ENCODE measurements at regions not wholly inside any gene's neighbourhood (a gene's known extent, or its start where the extent isn't known, plus 50 kb on each side); places are given as distances from the start of the nearest gene placed in this dataset.

DNA sequence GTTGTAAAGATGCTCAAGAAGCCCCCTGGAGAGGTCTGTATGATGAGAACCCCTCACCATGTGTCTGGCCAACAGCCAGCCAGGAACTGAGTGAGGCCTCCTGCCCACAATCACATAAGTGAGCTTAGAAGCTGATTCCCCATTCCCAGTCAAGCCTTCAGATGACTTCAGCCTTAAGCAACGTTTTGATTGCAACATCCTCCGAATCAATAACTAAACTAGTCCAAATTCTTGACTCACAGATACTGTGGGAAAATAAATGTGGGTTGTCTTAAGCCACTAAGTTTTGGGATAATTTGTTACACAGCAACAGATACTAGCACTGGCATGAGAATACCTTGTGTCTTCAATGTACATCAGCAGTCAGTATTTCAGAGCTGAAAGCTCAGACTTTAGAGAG, 54.5 kb upstream of the HS3ST4 start:
- FAIRE-seq (no peak), DNase-seq (ENCODE audit: insufficient read length) (no peak)
- TF ChIP-seq TAF1 (IDR thresholded peaks at IDR 0.05; ENCODE audit: borderline replicate concordance, low read depth, low read length) = no peak
- TF ChIP-seq POLR2AphosphoS5 (IDR thresholded peaks at IDR 0.05; ENCODE audit: low read depth, low read length) = no peak
- TF ChIP-seq POLR2A (IDR thresholded peaks at IDR 0.05; ENCODE audit: low read depth, low read length) = no peak

- no peak for DNase-seq (ENCODE audit: insufficient read length)
- FAIRE-seq = no peak
- TF ChIP-seq TAF1 (IDR thresholded peaks at IDR 0.05; ENCODE audit: borderline replicate concordance, low read depth, low read length) = no peak
- no peak for TF ChIP-seq POLR2AphosphoS5 (IDR thresholded peaks at IDR 0.05; ENCODE audit: low read depth, low read length)
- no peak for TF ChIP-seq POLR2A (IDR thresholded peaks at IDR 0.05; ENCODE audit: low read depth, low read length)
These were observed 55.1 kb upstream of the HS3ST4 start for GRCh38 chr16:25636662-25637061.

GRCh38 chr16:25635454-25635853, 56.3 kb upstream of the HS3ST4 start:
- TF ChIP-seq POLR2AphosphoS5 (IDR thresholded peaks at IDR 0.05; ENCODE audit: low read depth, low read length) (no peak), POLR2A (IDR thresholded peaks at IDR 0.05; ENCODE audit: low read depth, low read length) (no peak), TAF1 (IDR thresholded peaks at IDR 0.05; ENCODE audit: borderline replicate concordance, low read depth, low read length) (no peak)
- no peak for FAIRE-seq
- no peak for DNase-seq (ENCODE audit: insufficient read length)

DNA sequence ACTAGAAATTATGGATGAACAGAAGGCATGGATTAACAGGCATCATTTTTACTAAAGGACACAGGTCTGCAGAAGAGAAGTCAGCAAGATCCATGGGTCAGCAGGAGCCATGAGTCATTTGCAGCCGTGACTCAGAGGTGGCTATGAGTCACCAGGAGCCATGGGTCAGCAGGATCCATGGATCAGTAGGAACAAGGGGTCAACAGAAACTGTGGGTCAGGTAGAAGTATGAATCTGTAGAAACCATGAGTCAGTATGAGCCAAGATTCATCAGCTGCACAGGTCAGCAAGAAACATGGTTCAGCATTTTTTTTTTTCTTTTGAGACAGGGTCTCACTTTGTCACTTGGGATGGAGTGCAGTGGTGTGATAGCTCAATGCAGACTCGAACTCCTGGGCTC, 58.2 kb upstream of the HS3ST4 start:
- FAIRE-seq (no peak), DNase-seq (ENCODE audit: insufficient read length) (no peak)
- TF ChIP-seq POLR2A (IDR thresholded peaks at IDR 0.05; ENCODE audit: low read depth, low read length) (no peak), POLR2AphosphoS5 (IDR thresholded peaks at IDR 0.05; ENCODE audit: low read depth, low read length) (no peak), TAF1 (IDR thresholded peaks at IDR 0.05; ENCODE audit: borderline replicate concordance, low read depth, low read length) (no peak)

DNA sequence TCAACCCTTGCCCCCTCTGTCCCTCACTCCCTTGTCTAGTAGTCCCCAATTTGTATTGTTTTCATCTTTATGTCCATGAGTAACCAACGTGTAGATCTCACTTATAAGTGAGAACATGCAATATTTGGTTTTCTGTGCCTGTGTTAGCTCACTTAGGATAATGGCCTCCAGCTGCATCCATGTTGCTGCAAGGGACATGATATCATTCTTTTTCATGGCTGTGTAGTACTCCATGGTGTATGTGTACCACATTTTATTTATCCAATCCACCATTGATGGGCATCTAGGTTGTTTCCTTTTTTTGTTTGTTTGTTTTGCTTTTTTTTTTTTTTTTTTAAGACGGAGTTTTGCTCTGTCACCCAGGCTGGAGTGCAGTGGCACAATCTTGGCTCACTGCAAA, 63.0 kb upstream of the HS3ST4 start:
- FAIRE-seq = no peak
- TF ChIP-seq POLR2AphosphoS5 (IDR thresholded peaks at IDR 0.05; ENCODE audit: low read depth, low read length) = no peak
- TF ChIP-seq TAF1 (IDR thresholded peaks at IDR 0.05; ENCODE audit: borderline replicate concordance, low read depth, low read length) = no peak
- no peak for TF ChIP-seq POLR2A (IDR thresholded peaks at IDR 0.05; ENCODE audit: low read depth, low read length)
- DNase-seq (ENCODE audit: insufficient read length) = no peak

DNA sequence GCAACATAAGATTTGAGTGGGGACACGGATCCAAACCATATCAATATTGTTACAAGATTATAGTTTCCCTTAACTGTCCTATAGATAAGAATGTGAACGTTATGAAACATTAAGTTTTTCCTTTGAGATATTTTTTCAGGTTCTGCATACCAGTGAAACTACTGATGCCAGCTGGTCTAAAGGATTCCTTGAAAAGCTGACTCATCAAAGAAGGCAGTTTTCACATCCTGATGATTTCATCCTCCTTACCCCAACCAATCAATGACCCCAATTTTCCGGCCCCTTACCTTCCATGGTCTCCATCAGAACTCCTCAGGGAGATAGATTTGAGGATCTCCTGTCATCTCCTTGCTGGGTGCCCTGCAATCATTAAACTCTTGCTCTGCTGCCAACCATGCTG, 64.1 kb upstream of the HS3ST4 start:
- FAIRE-seq = no peak

GRCh38 chr16:25626172-25626571, 65.6 kb upstream of the HS3ST4 start:
- TF ChIP-seq TAF1 (IDR thresholded peaks at IDR 0.05; ENCODE audit: borderline replicate concordance, low read depth, low read length) = no peak
- no peak for TF ChIP-seq POLR2A (IDR thresholded peaks at IDR 0.05; ENCODE audit: low read depth, low read length)
- TF ChIP-seq POLR2AphosphoS5 (IDR thresholded peaks at IDR 0.05; ENCODE audit: low read depth, low read length) = no peak

More for the DNA sequence above, 64.1 kb upstream of the HS3ST4 start:
- no peak for TF ChIP-seq POLR2A (IDR thresholded peaks at IDR 0.05; ENCODE audit: low read depth, low read length)
- TF ChIP-seq POLR2AphosphoS5 (IDR thresholded peaks at IDR 0.05; ENCODE audit: low read depth, low read length) = no peak
- no peak for TF ChIP-seq TAF1 (IDR thresholded peaks at IDR 0.05; ENCODE audit: borderline replicate concordance, low read depth, low read length)
- DNase-seq (ENCODE audit: insufficient read length) = no peak

DNA sequence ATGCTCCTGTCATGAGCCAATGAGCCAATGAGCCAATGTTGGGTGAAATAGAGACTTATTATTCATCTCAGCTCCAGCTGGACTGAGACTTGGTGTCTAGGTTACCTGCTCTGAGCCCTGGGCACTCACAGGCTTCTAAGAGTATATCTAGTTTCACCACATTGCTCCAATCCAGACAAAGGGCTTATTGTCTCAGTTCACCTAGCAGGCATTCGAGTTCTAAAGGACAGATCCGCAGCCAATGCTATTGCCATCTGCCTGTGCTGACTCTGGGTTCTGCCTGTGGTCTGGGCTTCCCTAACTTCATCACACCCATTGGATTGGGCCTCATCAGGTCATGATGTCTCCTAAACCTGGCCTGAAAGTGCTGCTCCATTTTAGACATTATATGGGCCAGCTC, 66.1 kb upstream of the HS3ST4 start:
- no peak for DNase-seq (ENCODE audit: insufficient read length)
- TF ChIP-seq TAF1 (IDR thresholded peaks at IDR 0.05; ENCODE audit: borderline replicate concordance, low read depth, low read length) (no peak), POLR2AphosphoS5 (IDR thresholded peaks at IDR 0.05; ENCODE audit: low read depth, low read length) (no peak), POLR2A (IDR thresholded peaks at IDR 0.05; ENCODE audit: low read depth, low read length) (no peak)
- FAIRE-seq = no peak

More at GRCh38 chr16:25626172-25626571, 65.6 kb upstream of the HS3ST4 start:
- no peak for DNase-seq (ENCODE audit: insufficient read length)
- FAIRE-seq = no peak

DNA sequence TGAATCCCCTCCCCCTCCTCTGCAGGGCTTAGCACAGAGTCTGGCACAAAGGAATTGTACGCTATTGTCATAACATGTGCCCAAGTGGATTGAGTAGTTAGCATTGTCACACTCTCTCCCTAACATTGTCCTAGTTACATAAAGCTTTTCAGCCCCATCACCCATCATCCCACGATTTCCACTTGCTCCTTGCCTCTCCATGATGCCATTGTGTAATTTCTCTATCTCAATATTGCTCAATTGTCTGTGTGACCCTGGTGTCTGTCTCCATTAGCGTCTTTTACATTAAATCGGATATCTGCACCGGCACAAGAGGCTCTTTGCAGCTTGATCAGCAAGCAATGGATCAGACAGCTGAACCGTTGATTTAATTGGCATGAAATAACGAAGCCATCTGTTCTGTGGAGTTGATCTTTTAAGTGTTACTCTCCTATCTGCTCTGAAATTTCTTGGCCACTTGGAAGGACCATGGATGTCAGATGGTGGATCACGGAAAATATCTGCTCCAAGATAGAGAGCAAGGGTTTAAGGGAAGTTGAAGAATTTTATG, 77.0 kb upstream of the HS3ST4 start:
- FAIRE-seq = no peak
- TF ChIP-seq TAF1 (IDR thresholded peaks at IDR 0.05; ENCODE audit: borderline replicate concordance, low read depth, low read length) (no peak), POLR2AphosphoS5 (IDR thresholded peaks at IDR 0.05; ENCODE audit: low read depth, low read length) (no peak), POLR2A (IDR thresholded peaks at IDR 0.05; ENCODE audit: low read depth, low read length) (no peak)
- no peak for DNase-seq (ENCODE audit: insufficient read length)

GRCh38 chr16:25613931-25614330, 77.8 kb upstream of the HS3ST4 start:
- TF ChIP-seq POLR2A (IDR thresholded peaks at IDR 0.05; ENCODE audit: low read depth, low read length) = no peak
- no peak for TF ChIP-seq POLR2AphosphoS5 (IDR thresholded peaks at IDR 0.05; ENCODE audit: low read depth, low read length)
- no peak for TF ChIP-seq TAF1 (IDR thresholded peaks at IDR 0.05; ENCODE audit: borderline replicate concordance, low read depth, low read length)
- FAIRE-seq = no peak
- DNase-seq (ENCODE audit: insufficient read length) = no peak

GRCh38 chr16:25608002-25608401, 83.8 kb upstream of the HS3ST4 start:
- TF ChIP-seq POLR2A (IDR thresholded peaks at IDR 0.05; ENCODE audit: low read depth, low read length) (no peak), POLR2AphosphoS5 (IDR thresholded peaks at IDR 0.05; ENCODE audit: low read depth, low read length) (no peak), TAF1 (IDR thresholded peaks at IDR 0.05; ENCODE audit: borderline replicate concordance, low read depth, low read length) (no peak)
- DNase-seq (ENCODE audit: insufficient read length) = no peak
- no peak for FAIRE-seq

DNA sequence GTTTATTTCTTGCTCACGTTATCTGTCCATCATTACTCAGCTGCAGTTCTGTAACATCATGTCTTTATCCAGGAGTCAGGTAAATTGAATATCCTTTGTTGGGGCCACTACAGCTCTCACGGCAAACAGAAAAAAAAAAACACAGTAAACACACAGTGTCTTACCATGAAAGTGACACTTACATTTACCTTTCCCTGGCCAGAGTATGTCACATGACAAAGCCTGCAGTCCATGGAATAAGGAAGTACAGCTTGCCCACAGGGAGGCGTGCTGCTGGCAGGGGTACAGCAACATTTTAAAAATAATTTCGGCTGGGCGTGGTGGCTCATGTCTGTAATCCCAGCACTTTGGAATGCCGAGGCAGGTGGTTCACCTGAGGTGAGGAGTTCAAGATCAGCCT, 85.7 kb upstream of the HS3ST4 start:
- DNase-seq (ENCODE audit: insufficient read length) (no peak), FAIRE-seq (no peak)
- TF ChIP-seq POLR2AphosphoS5 (IDR thresholded peaks at IDR 0.05; ENCODE audit: low read depth, low read length) = no peak
- no peak for TF ChIP-seq TAF1 (IDR thresholded peaks at IDR 0.05; ENCODE audit: borderline replicate concordance, low read depth, low read length)
- TF ChIP-seq POLR2A (IDR thresholded peaks at IDR 0.05; ENCODE audit: low read depth, low read length) = no peak
